RPMI7951 (cell line): ENCODE measurements at regions not wholly inside any gene's neighbourhood (a gene's known extent, or its start where the extent isn't known, plus 50 kb on each side); places are given as distances from the start of the nearest gene placed in this dataset.
"Not testable (repeated sequence)": the region's sequence is repeated elsewhere in the genome, so short reads cannot be mapped to it uniquely, and the experiment has no call there.

Experiments
- DNase-seq: peaks from one replicate; pipeline ENCODE4 v3.0.0-alpha.2; 2012; ENCODE audit warnings: low read depth

- DNase-seq = not testable (repeated sequence)
Observed at GRCh38 chr6:3672339-3672738, 79.2 kb downstream of the PXDC1 start.

GRCh38 chr6:3671382-3671781, 80.1 kb downstream of the PXDC1 start:
- DNase-seq = no peak

- no peak for DNase-seq
Observed at GRCh38 chr6:3670356-3670755, 81.2 kb downstream of the PXDC1 start.

- DNase-seq = no peak
Observed at GRCh38 chr6:3669916-3670315, 81.6 kb downstream of the PXDC1 start.

GRCh38 chr6:3665608-3666007, 85.9 kb downstream of the PXDC1 start:
- no peak for DNase-seq

- no peak for DNase-seq
Observed at GRCh38 chr6:3664625-3665041, 86.9 kb downstream of the PXDC1 start.

GRCh38 chr6:3663811-3664210, 87.7 kb downstream of the PXDC1 start:
- no peak for DNase-seq

GRCh38 chr6:3663081-3663480, 88.4 kb downstream of the PXDC1 start:
- DNase-seq = no peak

GRCh38 chr6:3661390-3661789, 90.1 kb downstream of the PXDC1 start:
- DNase-seq = no peak

- no peak for DNase-seq
Observed at GRCh38 chr6:3660473-3660872, 91.0 kb downstream of the PXDC1 start.

- no peak for DNase-seq
Observed at GRCh38 chr6:3659748-3660147, 91.8 kb downstream of the PXDC1 start.

- no peak for DNase-seq
Observed at GRCh38 chr6:3656076-3656475, 95.4 kb downstream of the PXDC1 start.

- no peak for DNase-seq
Observed at GRCh38 chr6:3654898-3655297, 96.6 kb downstream of the PXDC1 start.

GRCh38 chr6:3654436-3654835, 97.1 kb downstream of the PXDC1 start:
- no peak for DNase-seq

GRCh38 chr6:3653528-3654070, 97.9 kb downstream of the PXDC1 start:
- no peak for DNase-seq

- no peak for DNase-seq
Observed at GRCh38 chr6:3651698-3652229, 99.7 kb downstream of the PXDC1 start.

GRCh38 chr6:3650959-3651697, 100.4 kb downstream of the PXDC1 start:
- DNase-seq = no peak

GRCh38 chr6:3650076-3650958, 101.2 kb downstream of the PXDC1 start:
- no peak for DNase-seq

- DNase-seq = no peak
Observed at GRCh38 chr6:3648724-3649123, 102.8 kb downstream of the PXDC1 start.

GRCh38 chr6:3646616-3647362, 104.7 kb downstream of the PXDC1 start:
- DNase-seq = no peak

GRCh38 chr6:3644739-3645012, 106.8 kb downstream of the PXDC1 start:
- no peak for DNase-seq
